Sigmoid colon (tissue), 4 donors: ENCODE measurements at regions not wholly inside any gene's neighbourhood (a gene's known extent, or its start where the extent isn't known, plus 50 kb on each side); places are given as distances from the start of the nearest gene placed in this dataset.

Experiments used
- CTCF ChIP-seq, 4 experiments: fragments of 450-650 bp in 3 of 4; fragments of 200-600 bp in 1 of 4; IDR thresholded peaks; one replicate each; pipeline ENCODE4 v1.5.1; 2016 to 2019; ENCODE audit warnings: antibody characterized with exemption in 4 of 4, mild to moderate bottlenecking in 3 of 4, moderate library complexity in 2 of 4
- EP300 ChIP-seq, 4 donors: sonication (generic); formaldehyde crosslinking; IDR thresholded peaks; one replicate each; pipeline ENCODE4 v1.6.1; 2017; ENCODE audit warnings: antibody characterized with exemption in 4 of 4
- POLR2A ChIP-seq, 2 donors: fragments of 450-650 bp; IDR thresholded peaks; one replicate each; pipeline ENCODE4 v1.6.1; 2016; ENCODE audit warnings: antibody characterized with exemption in 2 of 2, mild to moderate bottlenecking in 2 of 2, moderate library complexity in 2 of 2
- POLR2AphosphoS5 ChIP-seq, 4 donors: sonication (generic); formaldehyde crosslinking; IDR thresholded peaks; one replicate each; pipeline ENCODE4 v1.6.1; 2017; ENCODE audit warnings: antibody characterized with exemption in 4 of 4

GRCh38 chr2:36192983-36193382, 162.6 kb upstream of the CRIM1 start:
- TF ChIP-seq CTCF (IDR thresholded peaks at IDR 0.05): no peak
- no peak for TF ChIP-seq POLR2A (IDR thresholded peaks at IDR 0.05)
- no peak for TF ChIP-seq EP300 (IDR thresholded peaks at IDR 0.05)
- TF ChIP-seq POLR2AphosphoS5 (IDR thresholded peaks at IDR 0.05): no peak
